ENCODE measurements at regions not wholly inside any gene's neighbourhood (a gene's known extent, or its start where the extent isn't known, plus 50 kb on each side); places are given as distances from the start of the nearest gene placed in this dataset.
A peak's percentile ranks its signal among the peaks of the same experiment; 100 is the strongest.

- no peak overlapping the region for H3K27ac ChIP-seq
Measured at GRCh38 chr17:71337938-71338337, 782.9 kb upstream of the SOX9 start.

GRCh38 chr17:71338396-71338795, 782.4 kb upstream of the SOX9 start:
- WGBS (ENCODE audit: low lambda C conversion rate, missing lambda C conversion rate): 49% methylated on average over 5 of the region's 5 CpGs
- Histone ChIP-seq H3K4me1 (ENCODE audit: insufficient read depth) (no peaks in the 10 kb centered on the region), H3K27me3 (no peaks in the 10 kb centered on the region), H3K9me3 (ENCODE audit: low read depth) (no peaks in the 10 kb centered on the region), H2AFZ (peak overlapping the region; percentile 23), H3K27ac (no peak overlapping the region), H3K79me2 (no peaks in the 10 kb centered on the region), H3K4me2 (peak overlapping the region; percentile 54), H3K36me3 (replicated peaks; ENCODE audit: insufficient read depth, low read depth) (no peaks in the 10 kb centered on the region), H3K9me2 (replicated peaks; ENCODE audit: insufficient read depth) (no peaks in the 10 kb centered on the region), H4K20me1 (ENCODE audit: insufficient read depth, poor library complexity, severe bottlenecking) (no peaks in the 10 kb centered on the region), H3K4me3 (no peak overlapping the region)
- no peak for DNase-seq (ENCODE audit: low spot score)
- TF ChIP-seq EZH2 (IDR thresholded peaks at IDR 0.05; ENCODE audit: borderline replicate concordance): no peak

More at GRCh38 chr17:71337938-71338337, 782.9 kb upstream of the SOX9 start:
- no peaks in the 10 kb centered on the region for H3K79me2 ChIP-seq
- H4K20me1 ChIP-seq (ENCODE audit: insufficient read depth, poor library complexity, severe bottlenecking): no peaks in the 10 kb centered on the region
- no peaks in the 10 kb centered on the region for H3K27me3 ChIP-seq
- no peak overlapping the region for H2AFZ ChIP-seq
- H3K4me2 ChIP-seq: peak overlapping the region; percentile 54
- no peaks in the 10 kb centered on the region for H3K9me3 ChIP-seq (ENCODE audit: low read depth)
- no peak overlapping the region for H3K4me3 ChIP-seq
- H3K36me3 ChIP-seq (replicated peaks; ENCODE audit: insufficient read depth, low read depth): no peaks in the 10 kb centered on the region
- H3K9me2 ChIP-seq (replicated peaks; ENCODE audit: insufficient read depth): no peaks in the 10 kb centered on the region
- no peak for DNase-seq (ENCODE audit: low spot score)
- WGBS (ENCODE audit: low lambda C conversion rate, missing lambda C conversion rate): 82% methylated on average over 2 of the region's 2 CpGs
- no peaks in the 10 kb centered on the region for H3K4me1 ChIP-seq (ENCODE audit: insufficient read depth)
- TF ChIP-seq CTCF (IDR thresholded peaks at IDR 0.05; ENCODE audit: poor library complexity): no peak
- TF ChIP-seq EZH2phosphoT487 (IDR thresholded peaks at IDR 0.05; ENCODE audit: low read depth, severe bottlenecking, unreplicated experiment): no peak
- TF ChIP-seq EZH2 (IDR thresholded peaks at IDR 0.05; ENCODE audit: borderline replicate concordance): no peak

- no peak overlapping the region for H3K4me2 ChIP-seq
- DNase-seq (ENCODE audit: low spot score): no peak
- TF ChIP-seq EZH2phosphoT487 (IDR thresholded peaks at IDR 0.05; ENCODE audit: low read depth, severe bottlenecking, unreplicated experiment) (no peak), CTCF (IDR thresholded peaks at IDR 0.05; ENCODE audit: poor library complexity) (no peak), EZH2 (IDR thresholded peaks at IDR 0.05; ENCODE audit: borderline replicate concordance) (no peak)
Measured at GRCh38 chr17:71339206-71339605, 781.6 kb upstream of the SOX9 start.

GRCh38 chr17:71342737-71343136, 778.1 kb upstream of the SOX9 start:
- Histone ChIP-seq H3K4me3 (no peak overlapping the region), H2AFZ (no peak overlapping the region), H3K27me3 (no peaks in the 10 kb centered on the region), H3K9me2 (replicated peaks; ENCODE audit: insufficient read depth) (no peaks in the 10 kb centered on the region), H3K4me2 (no peak overlapping the region), H4K20me1 (ENCODE audit: insufficient read depth, poor library complexity, severe bottlenecking) (no peaks in the 10 kb centered on the region), H3K4me1 (ENCODE audit: insufficient read depth) (no peaks in the 10 kb centered on the region), H3K36me3 (replicated peaks; ENCODE audit: insufficient read depth, low read depth) (no peaks in the 10 kb centered on the region), H3K9me3 (ENCODE audit: low read depth) (no peaks in the 10 kb centered on the region), H3K27ac (no peak overlapping the region), H3K79me2 (no peaks in the 10 kb centered on the region)
- TF ChIP-seq EZH2phosphoT487 (IDR thresholded peaks at IDR 0.05; ENCODE audit: low read depth, severe bottlenecking, unreplicated experiment) (no peak), CTCF (IDR thresholded peaks at IDR 0.05; ENCODE audit: poor library complexity) (no peak), EZH2 (IDR thresholded peaks at IDR 0.05; ENCODE audit: borderline replicate concordance) (no peak)
- WGBS (ENCODE audit: low lambda C conversion rate, missing lambda C conversion rate): 100% methylated on average over 1 of the region's 1 CpG
- DNase-seq (ENCODE audit: low spot score): no peak

More at GRCh38 chr17:71339206-71339605, 781.6 kb upstream of the SOX9 start:
- Histone ChIP-seq H3K79me2 (no peaks in the 10 kb centered on the region), H3K27me3 (no peaks in the 10 kb centered on the region), H2AFZ (no peak overlapping the region), H4K20me1 (ENCODE audit: insufficient read depth, poor library complexity, severe bottlenecking) (no peaks in the 10 kb centered on the region), H3K27ac (no peak overlapping the region), H3K4me1 (ENCODE audit: insufficient read depth) (no peaks in the 10 kb centered on the region), H3K9me3 (ENCODE audit: low read depth) (no peaks in the 10 kb centered on the region), H3K9me2 (replicated peaks; ENCODE audit: insufficient read depth) (no peaks in the 10 kb centered on the region), H3K36me3 (replicated peaks; ENCODE audit: insufficient read depth, low read depth) (no peaks in the 10 kb centered on the region), H3K4me3 (no peak overlapping the region)
- WGBS (ENCODE audit: low lambda C conversion rate, missing lambda C conversion rate): 100% methylated on average over 1 of the region's 1 CpG

Measured in hepatocyte (in vitro differentiated cells).